IMR-90 (cell line): ENCODE measurements at regions not wholly inside any gene's neighbourhood (a gene's known extent, or its start where the extent isn't known, plus 50 kb on each side); places are given as distances from the start of the nearest gene placed in this dataset.

Experiments
- ATAC-seq: fragments of 200-7000 bp; cut with Tn5 transposase; 2 replicates; pipeline ENCODE4 v1.9.1; 2020; ENCODE audit warnings: low read depth, mild to moderate bottlenecking, moderate library complexity
- BruUV-seq: library from RNA; stranded (reverse); fragments of 400-500 nt; replicated peaks from 2 replicates; lab custom pipeline; 2021; lab: Mats Ljungman, UMichigan
- CTCF ChIA-PET: fragments of 300-600 bp; formaldehyde crosslinking; extraction: SDS; loops from one replicate; lab custom pipeline; 2021; ENCODE audit warnings: antibody characterized with exemption; lab: Yijun Ruan, JAX
- POLR2A ChIA-PET: fragments of 300-600 bp; sonication (Branson Sonifier 250); formaldehyde crosslinking; loops from one replicate; lab custom pipeline; 2022; ENCODE audit warnings: antibody characterized with exemption; ENCODE audit not compliant: unreplicated experiment; lab: Charles Lee
- DNase-seq: peaks from one replicate; pipeline ENCODE4 v3.0.0; 2013
- H2AFZ ChIP-seq: replicated peaks from 2 replicates; pipeline ENCODE3; 2013; ENCODE audit warnings: low read length, mild to moderate bottlenecking; ENCODE audit not compliant: poor library complexity
- H2AK5ac ChIP-seq: 2 replicates; pipeline ENCODE4 v1.6.1; 2013; ENCODE audit warnings: low read depth, low read length, inconsistent platforms
- H2AK9ac ChIP-seq: replicated peaks from 2 replicates; pipeline ENCODE3; 2013; ENCODE audit warnings: mild to moderate bottlenecking, low read depth, low read length, moderate library complexity; ENCODE audit not compliant: poor library complexity
- H2BK120ac ChIP-seq: 2 replicates; pipeline ENCODE4 v1.6.1; 2013; ENCODE audit warnings: low read depth, low read length, inconsistent platforms
- H2BK15ac ChIP-seq: 3 replicates; pipeline ENCODE4 v1.6.1; 2013; ENCODE audit warnings: low read depth, low read length, inconsistent platforms
- H2BK20ac ChIP-seq: 2 replicates; pipeline ENCODE4 v1.6.1; 2013; ENCODE audit warnings: low read depth, mild to moderate bottlenecking, inconsistent platforms, low read length, moderate library complexity
- H2BK5ac ChIP-seq: 2 replicates; pipeline ENCODE4 v1.6.1; 2013; ENCODE audit warnings: mild to moderate bottlenecking, low read depth, low read length, inconsistent platforms; ENCODE audit not compliant: poor library complexity, severe bottlenecking
- H3K14ac ChIP-seq: replicated peaks from 2 replicates; pipeline ENCODE4 v1.6.1; 2013; ENCODE audit warnings: low read depth, low read length, inconsistent platforms
- H3K18ac ChIP-seq: 2 replicates; pipeline ENCODE4 v1.6.1; 2013; ENCODE audit warnings: low read depth, low read length, control low read depth
- H3K23ac ChIP-seq: 2 replicates; pipeline ENCODE4 v1.6.1; 2013; ENCODE audit warnings: low read depth, low read length, inconsistent platforms
- H3K27ac ChIP-seq: 2 replicates; pipeline ENCODE4 v1.5.1; 2013; ENCODE audit warnings: mild to moderate bottlenecking, control low read depth, low read length; ENCODE audit not compliant: insufficient read depth
- H3K27me3 ChIP-seq: 2 replicates; pipeline ENCODE4 v1.6.1; 2013; ENCODE audit warnings: low read length; ENCODE audit not compliant: control insufficient read depth, insufficient read depth
- H3K36me3 ChIP-seq: 2 replicates; pipeline ENCODE4 v1.6.1; 2013; ENCODE audit warnings: low read length, mixed read lengths; ENCODE audit not compliant: control insufficient read depth, insufficient read depth
- H3K4ac ChIP-seq: 2 replicates; pipeline ENCODE4 v1.6.1; 2013; ENCODE audit warnings: low read depth, low read length, inconsistent platforms
- H3K4me1 ChIP-seq: 2 replicates; pipeline ENCODE4 v1.6.1; 2013; ENCODE audit warnings: low read length, mixed read lengths; ENCODE audit not compliant: control insufficient read depth, insufficient read depth
- H3K4me2 ChIP-seq: 2 replicates; pipeline ENCODE4 v1.6.1; 2013; ENCODE audit warnings: low read depth, mild to moderate bottlenecking, control low read depth, low read length, moderate library complexity
- H3K4me3 ChIP-seq: 2 replicates; pipeline ENCODE4 v1.5.1; 2013; ENCODE audit warnings: low read depth, mild to moderate bottlenecking, control low read depth, low read length, moderate library complexity; ENCODE audit not compliant: insufficient read depth
- H3K56ac ChIP-seq: 2 replicates; pipeline ENCODE4 v1.6.1; 2013; ENCODE audit warnings: low read length, inconsistent platforms; ENCODE audit not compliant: insufficient read depth; ENCODE audit errors: extremely low read depth
- H3K79me1 ChIP-seq, 2 experiments: 2 replicates each; pipeline ENCODE4 v1.6.1; 2013; ENCODE audit warnings: low read length in 2 of 2, inconsistent platforms in 1 of 2, low read depth in 1 of 2
- H3K9ac ChIP-seq: 2 replicates; pipeline ENCODE4 v1.6.1; 2013; ENCODE audit warnings: low read depth, low read length, control low read depth
- H3K9me1 ChIP-seq: 2 replicates; pipeline ENCODE4 v1.6.1; 2013; ENCODE audit warnings: low read length, inconsistent platforms; ENCODE audit not compliant: insufficient read depth
- H3K9me3 ChIP-seq: 2 replicates; pipeline ENCODE4 v1.6.1; 2013; ENCODE audit warnings: low read length; ENCODE audit not compliant: control insufficient read depth, insufficient read depth
- H4K20me1 ChIP-seq: 2 replicates; pipeline ENCODE4 v1.6.1; 2013; ENCODE audit warnings: low read length, inconsistent platforms; ENCODE audit not compliant: insufficient read depth
- H4K5ac ChIP-seq: 2 replicates; pipeline ENCODE4 v1.6.1; 2013; ENCODE audit warnings: mild to moderate bottlenecking, low read depth, low read length, control low read depth
- H4K8ac ChIP-seq, 2 experiments: 2 replicates each; pipeline ENCODE4 v1.6.1; 2013; ENCODE audit warnings: low read depth in 2 of 2, low read length in 2 of 2, control low read depth in 1 of 2, inconsistent platforms in 1 of 2
- H4K91ac ChIP-seq: 2 replicates; pipeline ENCODE4 v1.6.1; 2013; ENCODE audit warnings: low read depth, low read length, inconsistent platforms; ENCODE audit not compliant: insufficient read depth
- BHLHE40 ChIP-seq: fragments of 150-350 bp; IDR thresholded peaks from 2 replicates; pipeline ENCODE4 v1.6.1; 2016; ENCODE audit warnings: mild to moderate bottlenecking, low read depth, low read length
- CEBPB ChIP-seq: IDR thresholded peaks from 2 replicates; pipeline ENCODE4 v1.6.1; 2012; ENCODE audit warnings: low read depth, low read length, improper control_type of control experiment
- CHD1 ChIP-seq: IDR thresholded peaks from 2 replicates; pipeline ENCODE4 v1.6.1; 2012; ENCODE audit warnings: low read depth, low read length, improper control_type of control experiment
- MAFK ChIP-seq: IDR thresholded peaks from 2 replicates; pipeline ENCODE4 v1.6.1; 2012; ENCODE audit warnings: low read depth, low read length, improper control_type of control experiment
- MAZ ChIP-seq: IDR thresholded peaks from 2 replicates; pipeline ENCODE4 v1.6.1; 2012; ENCODE audit warnings: low read depth, mild to moderate bottlenecking, low read length, improper control_type of control experiment, moderate library complexity, borderline replicate concordance
- MXI1 ChIP-seq: IDR thresholded peaks from 2 replicates; pipeline ENCODE4 v1.6.1; 2012; ENCODE audit warnings: low read depth, mild to moderate bottlenecking, low read length, moderate library complexity, borderline replicate concordance
- POLR2A ChIP-seq: IDR thresholded peaks from 2 replicates; pipeline ENCODE4 v1.6.1; 2012; ENCODE audit warnings: mild to moderate bottlenecking, low read depth, low read length
- RAD21 ChIP-seq: IDR thresholded peaks from 2 replicates; pipeline ENCODE4 v1.6.1; 2012; ENCODE audit warnings: low read length, improper control_type of control experiment
- RCOR1 ChIP-seq: IDR thresholded peaks from 2 replicates; pipeline ENCODE4 v1.6.1; 2012; ENCODE audit warnings: mild to moderate bottlenecking, low read length, improper control_type of control experiment; ENCODE audit not compliant: insufficient replicate concordance
- RFX5 ChIP-seq: IDR thresholded peaks from 2 replicates; pipeline ENCODE4 v1.8.0; 2012; ENCODE audit warnings: low read depth, mild to moderate bottlenecking, low read length, moderate library complexity
- WGBS, 2 experiments: methylation state at CpG; one replicate each; pipeline versions ENCODE4 v1.1.5 to v1.1.7; 2013; ENCODE audit warnings: missing lambda C conversion rate in 2 of 2; ENCODE audit not compliant: insufficient read length in 1 of 2; ENCODE audit errors: extremely low coverage in 2 of 2; 5-methylcytosine and 5-hydroxymethylcytosine counted together
- dilution Hi-C: fragments of 300-500 bp; cut with HindIII; formaldehyde crosslinking; loops from one replicate; pipeline ENCODE4 v1.14.3; 2018; ENCODE audit warnings: low sequenced_read_pairs; ENCODE audit not compliant: unreplicated experiment
- in situ Hi-C: fragments of 300-500 bp; cut with MboI; formaldehyde crosslinking; loops from 3 replicates; pipeline ENCODE4 v1.14.3; 2019; ENCODE audit warnings: low sequenced_read_pairs, inconsistent platforms, mixed read lengths
- intact Hi-C: fragments of 100-400 bp; cut with micrococcal nuclease; formaldehyde crosslinking; loops from 2 replicates; pipeline ENCODE4 v1.10.0; 2022
- TF ChIP-seq, protein P1 (sequence below): fragments of 150-350 bp; IDR thresholded peaks from 2 replicates; pipeline ENCODE4 v1.6.1; 2016; ENCODE audit warnings: low read depth, mild to moderate bottlenecking, low read length, moderate library complexity, borderline replicate concordance
- TF ChIP-seq, protein P2 (sequence below): conservative IDR thresholded peaks from 2 replicates; pipeline ENCODE4 v1.5.1; 2012; ENCODE audit warnings: mild to moderate bottlenecking, low read depth, low read length, improper control_type of control experiment
- TF ChIP-seq, protein P3 (sequence below): fragments of 150-350 bp; IDR thresholded peaks from 2 replicates; pipeline ENCODE4 v1.6.1; 2017; ENCODE audit warnings: mild to moderate bottlenecking, antibody characterized with exemption, low read length, low read depth

DNA sequence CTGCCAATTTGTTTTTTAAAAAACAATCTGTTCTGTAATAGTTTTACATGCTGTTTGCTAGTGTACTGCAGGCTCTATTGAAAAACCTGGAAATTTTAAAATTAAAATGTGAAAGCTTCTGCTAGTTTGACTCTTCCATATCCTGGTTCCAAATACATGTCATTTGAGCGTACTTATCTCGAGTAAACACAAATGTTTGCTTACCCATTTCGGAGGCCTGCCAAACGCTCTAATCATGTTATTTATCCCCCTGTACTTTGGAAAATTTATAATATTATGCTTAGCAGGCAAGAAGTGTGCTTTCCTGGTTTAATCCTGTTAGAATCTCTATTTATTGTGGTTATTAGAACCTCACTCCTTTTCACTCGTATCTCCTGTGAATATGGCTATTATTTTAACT is 476.8 kb upstream of the CYLC2 start:
- no peaks in the 10 kb centered on the region for H3K36me3 ChIP-seq
- no peak overlapping the region for H3K4me2 ChIP-seq
- H2AFZ ChIP-seq, result no peak overlapping the region
- no peaks in the 10 kb centered on the region for H4K20me1 ChIP-seq
- no peak overlapping the region for H3K9ac ChIP-seq
- no TSS peak for BruUV-seq
- H2AK5ac ChIP-seq, result no peak overlapping the region
- no peak overlapping the region for H2AK9ac ChIP-seq
- H3K18ac ChIP-seq, result no peak overlapping the region
- ChIA-PET POLR2A (no interaction called here), CTCF (interaction anchor here (0.6 to 0.7 kb wide), 2 partner anchors 148 to 506 kb away, joined by 3 to 13 read pairs; no protein-coding TSS in a partner anchor)
- DNase-seq (no peak), ATAC-seq (no peak)
- H2BK20ac ChIP-seq, result no peak overlapping the region
- no peak overlapping the region for H3K14ac ChIP-seq
- dilution Hi-C loops (no loop called here), in situ Hi-C loops (no loop called here), intact Hi-C loops (no loop called here)
- H3K9me1 ChIP-seq, result no peaks in the 10 kb centered on the region
- no peak overlapping the region for H2BK5ac ChIP-seq
- WGBS, 2 experiments, result no CpG with 5 or more reads among the region's 5 CpGs
- no peaks in the 10 kb centered on the region for H3K27me3 ChIP-seq
- H3K4me3 ChIP-seq, result no peak overlapping the region
- H2BK15ac ChIP-seq, result no peak overlapping the region
- no peak overlapping the region for H3K23ac ChIP-seq
- H3K9me3 ChIP-seq, result peaks cover 2% of the 10 kb centered on the region; the same call in 1 of the 2 replicates
- H3K4ac ChIP-seq, result no peak overlapping the region
- H4K5ac ChIP-seq, result no peak overlapping the region
- TF ChIP-seq MAZ (no peak), BHLHE40 (no peak), MAFK (no peak), CEBPB (no peak), MXI1 (no peak), CHD1 (no peak), RCOR1 (no peak), POLR2A (no peak), RFX5 (no peak), RAD21 (no peak)
- TF ChIP-seq, protein P1, sequence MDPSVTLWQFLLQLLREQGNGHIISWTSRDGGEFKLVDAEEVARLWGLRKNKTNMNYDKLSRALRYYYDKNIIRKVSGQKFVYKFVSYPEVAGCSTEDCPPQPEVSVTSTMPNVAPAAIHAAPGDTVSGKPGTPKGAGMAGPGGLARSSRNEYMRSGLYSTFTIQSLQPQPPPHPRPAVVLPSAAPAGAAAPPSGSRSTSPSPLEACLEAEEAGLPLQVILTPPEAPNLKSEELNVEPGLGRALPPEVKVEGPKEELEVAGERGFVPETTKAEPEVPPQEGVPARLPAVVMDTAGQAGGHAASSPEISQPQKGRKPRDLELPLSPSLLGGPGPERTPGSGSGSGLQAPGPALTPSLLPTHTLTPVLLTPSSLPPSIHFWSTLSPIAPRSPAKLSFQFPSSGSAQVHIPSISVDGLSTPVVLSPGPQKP, result no peak
- TF ChIP-seq, protein P2, sequence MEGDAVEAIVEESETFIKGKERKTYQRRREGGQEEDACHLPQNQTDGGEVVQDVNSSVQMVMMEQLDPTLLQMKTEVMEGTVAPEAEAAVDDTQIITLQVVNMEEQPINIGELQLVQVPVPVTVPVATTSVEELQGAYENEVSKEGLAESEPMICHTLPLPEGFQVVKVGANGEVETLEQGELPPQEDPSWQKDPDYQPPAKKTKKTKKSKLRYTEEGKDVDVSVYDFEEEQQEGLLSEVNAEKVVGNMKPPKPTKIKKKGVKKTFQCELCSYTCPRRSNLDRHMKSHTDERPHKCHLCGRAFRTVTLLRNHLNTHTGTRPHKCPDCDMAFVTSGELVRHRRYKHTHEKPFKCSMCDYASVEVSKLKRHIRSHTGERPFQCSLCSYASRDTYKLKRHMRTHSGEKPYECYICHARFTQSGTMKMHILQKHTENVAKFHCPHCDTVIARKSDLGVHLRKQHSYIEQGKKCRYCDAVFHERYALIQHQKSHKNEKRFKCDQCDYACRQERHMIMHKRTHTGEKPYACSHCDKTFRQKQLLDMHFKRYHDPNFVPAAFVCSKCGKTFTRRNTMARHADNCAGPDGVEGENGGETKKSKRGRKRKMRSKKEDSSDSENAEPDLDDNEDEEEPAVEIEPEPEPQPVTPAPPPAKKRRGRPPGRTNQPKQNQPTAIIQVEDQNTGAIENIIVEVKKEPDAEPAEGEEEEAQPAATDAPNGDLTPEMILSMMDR, result no peak
- TF ChIP-seq, protein P3, sequence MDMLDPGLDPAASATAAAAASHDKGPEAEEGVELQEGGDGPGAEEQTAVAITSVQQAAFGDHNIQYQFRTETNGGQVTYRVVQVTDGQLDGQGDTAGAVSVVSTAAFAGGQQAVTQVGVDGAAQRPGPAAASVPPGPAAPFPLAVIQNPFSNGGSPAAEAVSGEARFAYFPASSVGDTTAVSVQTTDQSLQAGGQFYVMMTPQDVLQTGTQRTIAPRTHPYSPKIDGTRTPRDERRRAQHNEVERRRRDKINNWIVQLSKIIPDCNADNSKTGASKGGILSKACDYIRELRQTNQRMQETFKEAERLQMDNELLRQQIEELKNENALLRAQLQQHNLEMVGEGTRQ, result no peak
- H4K91ac ChIP-seq, result no peak overlapping the region
- H3K27ac ChIP-seq, result no peak overlapping the region
- no peaks in the 10 kb centered on the region for H3K79me1 ChIP-seq
- no peak overlapping the region for H3K56ac ChIP-seq
- H4K8ac ChIP-seq, result no peak overlapping the region
- no peaks in the 10 kb centered on the region for H3K4me1 ChIP-seq
- H2BK120ac ChIP-seq, result no peak overlapping the region
